Effector CD8-positive, alpha-beta T cell (primary cell): ENCODE measurements at regions not wholly inside any gene's neighbourhood (a gene's known extent, or its start where the extent isn't known, plus 50 kb on each side); places are given as distances from the start of the nearest gene placed in this dataset.

Source experiments
- DNase-seq: peaks from one replicate; lab custom pipeline; 2025; lab: John Stamatoyannopoulos, UW

DNA sequence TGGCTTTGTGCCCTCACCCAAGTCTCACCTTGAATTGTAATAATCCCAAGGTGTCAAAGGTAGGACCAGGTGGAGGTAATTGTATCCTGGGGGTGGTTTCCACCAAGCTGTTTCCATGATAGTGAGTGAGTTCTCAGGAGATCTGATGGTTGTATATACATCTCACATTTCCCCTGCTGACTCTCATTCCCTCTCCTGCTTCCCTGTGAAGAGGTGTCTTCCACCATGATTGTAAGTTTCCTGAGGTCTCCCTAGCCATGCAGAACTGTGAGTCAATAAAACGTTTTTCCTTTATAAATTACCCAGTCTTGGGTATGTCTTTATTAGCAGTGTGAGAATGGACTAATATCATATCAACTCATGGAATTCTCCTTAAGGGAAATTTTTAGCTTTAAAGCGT lies 302.6 kb downstream of the LIG4 start:
- DNase-seq = no peak

DNA sequence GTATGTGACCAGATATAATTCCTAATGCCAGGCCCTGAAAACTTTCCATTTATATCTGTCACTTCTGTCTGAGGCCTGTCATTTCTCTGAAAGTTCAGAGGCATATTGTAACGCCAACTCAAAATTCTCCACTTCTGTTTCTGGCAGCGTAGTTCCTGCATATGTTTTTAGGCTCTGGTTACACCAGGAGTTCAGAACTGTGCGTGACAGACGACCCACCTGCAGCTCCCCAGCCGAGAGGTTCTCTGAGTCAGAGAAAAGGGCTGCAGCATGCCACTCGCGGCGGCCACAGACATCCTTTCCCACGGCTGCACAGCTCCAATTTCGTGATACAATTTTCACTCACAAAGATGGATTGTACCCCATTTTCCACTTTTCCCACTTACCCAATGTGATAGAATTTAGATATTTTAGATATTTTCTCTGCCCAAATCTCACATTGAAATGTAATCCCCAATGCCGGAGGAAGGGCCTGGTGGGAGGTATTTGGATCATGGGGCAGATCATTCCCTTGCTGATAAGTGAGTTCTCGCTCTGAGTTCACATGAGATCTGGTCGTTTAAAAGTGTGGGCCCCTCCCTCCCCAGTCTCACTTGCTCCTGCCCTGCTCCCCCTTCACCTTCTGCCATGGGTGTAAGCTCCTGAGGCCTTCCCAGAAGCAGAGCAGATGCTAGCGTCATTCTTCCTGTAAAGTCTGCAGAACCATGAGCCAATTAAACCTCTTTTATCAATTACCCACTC lies 308.1 kb downstream of the LIG4 start:
- DNase-seq = no peak

DNA sequence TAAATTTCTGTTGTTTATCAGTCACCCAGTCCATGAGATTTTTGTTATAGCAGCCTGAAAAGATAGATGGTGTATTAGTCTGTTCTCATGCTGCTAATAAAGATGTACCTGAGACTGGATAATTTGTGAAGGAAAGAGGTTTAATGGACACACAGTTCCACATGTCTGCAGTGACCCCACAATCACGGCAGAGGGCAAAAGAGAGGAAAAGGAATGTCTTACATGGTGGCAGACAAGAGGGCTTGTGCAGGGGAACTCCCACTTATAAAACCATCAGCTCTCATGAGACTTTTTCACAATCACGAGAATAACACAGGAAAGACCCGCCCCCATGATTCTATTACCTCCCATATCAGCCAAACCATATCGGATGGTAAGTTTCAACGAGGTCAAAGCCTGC lies 309.2 kb downstream of the LIG4 start:
- DNase-seq = no peak

DNA sequence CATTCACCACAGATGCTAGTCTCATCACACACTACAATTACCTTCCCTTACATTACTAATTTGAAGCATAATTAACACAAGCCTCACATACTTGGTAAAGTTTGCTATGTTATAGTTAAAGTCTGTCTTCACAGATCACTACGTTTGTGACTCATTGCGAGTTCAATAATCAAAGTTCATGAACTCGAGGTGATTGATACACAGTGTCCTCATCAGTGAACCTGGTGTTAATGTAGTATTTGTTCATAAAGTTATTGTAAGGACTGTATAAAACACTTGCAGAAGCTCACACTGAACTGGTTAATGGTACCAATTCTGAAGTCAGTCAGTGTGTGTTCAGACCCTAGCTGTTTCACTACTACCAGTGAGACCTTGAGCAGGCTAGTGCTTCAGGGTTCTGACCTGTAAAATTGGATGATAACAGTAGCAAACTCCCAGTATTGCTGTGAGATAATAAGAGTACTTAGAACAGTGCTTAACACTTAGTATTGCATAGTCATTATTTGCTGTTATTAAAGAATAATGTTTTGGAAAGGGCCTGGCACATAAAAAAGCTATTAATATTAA lies 313.3 kb downstream of the LIG4 start:
- DNase-seq = no peak

DNA sequence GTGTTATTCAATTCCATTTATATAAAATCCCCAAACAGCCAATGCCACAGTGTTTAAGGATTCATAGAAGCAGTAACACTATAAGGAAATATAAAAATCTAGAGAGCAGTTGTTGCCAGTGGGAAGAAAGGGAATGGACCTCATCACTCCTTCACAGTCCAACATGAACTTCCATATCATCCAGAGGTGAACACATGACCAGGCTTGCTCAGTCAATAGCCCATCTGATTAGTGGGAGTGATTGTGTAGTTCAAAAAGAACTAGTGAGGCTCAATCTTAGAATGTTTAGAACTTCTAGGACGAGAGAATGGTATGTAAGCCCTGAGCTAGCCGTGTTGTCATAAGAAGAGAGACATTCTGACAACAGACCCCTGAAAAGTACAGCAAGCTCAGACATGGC lies 314.1 kb downstream of the LIG4 start:
- no peak for DNase-seq

- DNase-seq = no peak
Measured at GRCh38 chr13:107900775-107901174, 314.6 kb downstream of the LIG4 start.

DNA sequence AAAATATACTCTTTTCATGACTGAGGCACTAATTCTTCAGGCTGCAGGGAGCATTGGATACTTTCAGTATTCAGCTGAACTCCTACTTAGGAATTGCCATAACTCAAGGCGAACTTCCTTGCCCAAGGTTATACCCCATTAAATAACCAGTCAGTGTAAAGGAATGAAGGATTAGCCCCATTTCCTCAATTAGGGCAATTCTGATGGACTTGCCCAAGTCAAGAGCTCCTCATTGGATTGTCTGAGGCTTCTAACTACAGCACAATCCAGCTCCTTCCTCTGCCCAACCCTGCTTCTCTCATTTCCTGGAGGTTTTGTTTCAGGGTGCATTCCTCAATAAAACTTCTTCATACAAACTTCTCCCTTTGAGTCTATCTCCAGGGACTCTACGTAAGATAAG lies 329.2 kb downstream of the LIG4 start:
- DNase-seq = no peak

DNA sequence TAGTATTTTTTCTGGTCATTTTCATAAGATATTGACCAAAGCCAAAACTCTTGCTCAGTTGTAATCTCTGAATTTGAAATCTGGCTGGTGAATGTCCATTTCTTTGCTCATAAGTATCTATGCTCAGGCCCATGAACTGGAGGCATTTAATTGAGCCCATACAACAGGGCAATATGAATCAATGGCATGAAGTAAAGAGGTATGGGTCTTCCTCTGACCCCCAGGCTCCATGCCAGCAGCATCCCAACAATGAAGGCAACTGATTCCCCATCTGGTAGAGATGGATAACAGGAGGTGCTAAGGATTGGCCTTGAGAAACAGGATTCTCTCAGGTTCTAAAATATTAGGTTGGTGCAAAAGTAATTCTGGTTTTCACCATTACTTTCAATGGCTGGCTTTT lies 330.8 kb downstream of the LIG4 start:
- DNase-seq = no peak

- no peak for DNase-seq
Measured at GRCh38 chr13:107883561-107884175, 331.7 kb downstream of the LIG4 start.

GRCh38 chr13:107882708-107883560 lies 332.4 kb downstream of the LIG4 start:
- no peak for DNase-seq

- DNase-seq = no peak
Measured at GRCh38 chr13:107881362-107881761, 334.0 kb downstream of the LIG4 start.

- DNase-seq = no peak
Measured at GRCh38 chr13:107874456-107874855, 340.9 kb downstream of the LIG4 start.

DNA sequence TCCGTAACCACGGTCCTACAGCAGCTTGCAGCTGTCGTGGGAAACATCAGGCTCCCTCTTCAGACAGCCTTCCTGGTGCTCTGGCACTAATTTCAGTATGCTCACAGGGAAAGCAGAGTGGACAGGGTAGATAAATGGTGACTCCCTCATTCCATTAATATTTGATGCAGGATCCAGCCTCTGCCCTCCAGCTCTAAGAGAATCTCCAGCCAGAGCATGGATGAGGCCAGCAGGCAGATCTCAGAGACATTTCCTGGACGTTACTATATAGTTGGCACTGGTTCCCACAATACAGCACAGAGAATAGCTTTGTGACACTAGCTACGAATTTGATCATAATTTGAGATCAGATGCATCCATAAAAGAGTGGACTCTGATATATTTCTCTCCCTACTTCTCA lies 341.4 kb downstream of the LIG4 start:
- no peak for DNase-seq

GRCh38 chr13:107870400-107870799 lies 344.9 kb downstream of the LIG4 start:
- DNase-seq = no peak

GRCh38 chr13:107867701-107868661 lies 347.4 kb downstream of the LIG4 start:
- no peak for DNase-seq

- DNase-seq = no peak
Measured at GRCh38 chr13:107866941-107867623, 348.3 kb downstream of the LIG4 start.

GRCh38 chr13:107866032-107866940 lies 349.1 kb downstream of the LIG4 start:
- DNase-seq = no peak

- no peak for DNase-seq
Measured at GRCh38 chr13:107865643-107866031, 349.7 kb downstream of the LIG4 start.

DNA sequence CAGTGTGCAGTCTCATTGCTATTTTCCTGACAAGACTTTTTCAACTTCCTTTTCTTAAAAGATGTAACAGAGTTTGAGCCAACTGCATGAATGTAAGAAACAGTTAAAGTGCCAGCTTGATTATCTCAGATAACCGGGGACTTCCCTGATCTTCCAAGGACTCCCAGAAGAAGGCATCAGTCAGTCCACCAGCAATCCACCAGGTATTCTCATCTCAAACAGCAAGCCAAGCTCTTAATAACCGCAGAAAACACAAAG lies 350.1 kb downstream of the LIG4 start:
- no peak for DNase-seq
